ENCODE measurements at regions not wholly inside any gene's neighbourhood (a gene's known extent, or its start where the extent isn't known, plus 50 kb on each side); places are given as distances from the start of the nearest gene placed in this dataset.

DNA sequence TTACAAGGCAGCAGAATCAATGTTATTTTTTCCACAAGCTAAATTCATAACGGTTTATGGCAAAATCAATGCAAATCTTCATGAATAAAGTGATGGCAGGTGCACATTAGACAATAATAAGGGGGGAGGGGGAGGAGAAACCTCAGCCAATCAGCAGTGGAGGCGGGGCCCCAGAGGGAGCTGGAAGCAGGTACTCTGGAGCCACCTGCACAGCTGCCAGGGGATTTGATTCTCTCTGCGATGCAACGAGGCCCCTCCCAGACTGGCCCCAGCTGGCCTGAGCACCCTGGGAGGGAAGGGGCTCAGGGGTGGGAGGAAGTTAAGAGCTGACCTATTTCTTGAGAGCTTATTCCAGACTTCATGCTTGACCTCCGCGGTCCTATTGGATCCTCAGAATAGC is 127.8 kb upstream of the IGSF21 start:
- DNase-seq (ENCODE audit: low read depth in 1 of 2, low spot score in 2 of 2), result no peak
- H3K4me1 ChIP-seq (replicated peaks), result no peaks in the 10 kb centered on the region
- H3K27me3 ChIP-seq (replicated peaks), result no peaks in the 10 kb centered on the region

DNA sequence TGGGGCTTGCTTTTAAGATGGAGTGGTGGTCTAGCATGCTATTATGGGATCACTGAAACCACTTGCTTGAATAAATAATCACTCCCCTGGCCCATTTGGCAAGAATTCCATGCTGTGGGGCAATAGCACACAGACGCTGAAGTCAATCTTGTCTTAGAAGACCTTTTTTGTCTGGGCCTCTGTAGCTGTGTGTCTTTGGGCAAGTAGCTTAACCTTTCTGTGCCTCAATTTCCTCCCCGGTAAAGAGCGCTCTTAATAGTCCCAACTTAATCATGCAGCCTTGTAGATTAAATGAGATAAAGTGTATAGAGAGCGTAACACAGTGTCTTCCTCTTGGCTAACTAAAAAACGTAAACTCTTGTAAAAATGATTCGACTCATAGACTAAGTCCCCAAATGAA is 125.4 kb upstream of the IGSF21 start:
- no peaks in the 10 kb centered on the region for H3K9me3 ChIP-seq (replicated peaks)
- H3K27me3 ChIP-seq (replicated peaks), result peaks cover 2% of the 10 kb centered on the region; the same call in 1 of the 2 replicates
- H3K4me3 ChIP-seq, result no peak overlapping the region
- H3K36me3 ChIP-seq, result no peaks in the 10 kb centered on the region
- no peak for DNase-seq (ENCODE audit: low read depth in 1 of 2, low spot score in 2 of 2)
- H3K27ac ChIP-seq, result no peak overlapping the region
- no peaks in the 10 kb centered on the region for H3K4me1 ChIP-seq (replicated peaks)

More for the DNA sequence above, 127.8 kb upstream of the IGSF21 start:
- Histone ChIP-seq H3K9me3 (replicated peaks) (no peaks in the 10 kb centered on the region), H3K36me3 (no peaks in the 10 kb centered on the region), H3K4me3 (no peak overlapping the region), H3K27ac (no peak overlapping the region)

- Histone ChIP-seq H3K27me3 (replicated peaks) (peaks cover 2% of the 10 kb centered on the region; the same call in 1 of the 2 replicates), H3K9me3 (replicated peaks) (no peaks in the 10 kb centered on the region), H3K4me1 (replicated peaks) (no peaks in the 10 kb centered on the region), H3K4me3 (no peak overlapping the region), H3K36me3 (no peaks in the 10 kb centered on the region), H3K27ac (no peak overlapping the region)
- DNase-seq (ENCODE audit: low read depth in 1 of 2, low spot score in 2 of 2), result peak in 1 of 2 experiments; percentile 3
Measured at GRCh38 chr1:17984583-17984982, 123.0 kb upstream of the IGSF21 start.

DNA sequence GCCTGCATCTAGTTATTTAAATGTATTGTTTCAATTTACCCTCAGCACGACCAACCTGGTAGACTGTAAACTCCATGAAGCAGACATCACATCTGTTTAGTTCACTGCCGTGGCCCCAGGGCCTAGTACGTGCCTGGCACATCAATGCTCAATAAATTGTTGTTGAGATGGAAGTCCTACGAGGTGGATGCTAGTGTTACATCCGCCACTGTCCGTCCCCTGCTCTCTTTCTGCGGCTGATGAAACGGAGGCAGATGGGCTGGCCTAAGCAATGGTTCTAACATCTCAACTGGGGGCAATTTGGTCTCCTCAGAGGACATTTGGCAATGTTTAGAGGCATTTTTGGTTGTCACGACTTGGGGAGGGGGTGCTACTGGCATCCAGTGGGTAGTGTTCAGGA is 121.4 kb upstream of the IGSF21 start:
- no peak for DNase-seq (ENCODE audit: low read depth in 1 of 2, low spot score in 2 of 2)
- Histone ChIP-seq H3K27ac (no peak overlapping the region), H3K9me3 (replicated peaks) (no peaks in the 10 kb centered on the region), H3K4me3 (no peak overlapping the region), H3K27me3 (replicated peaks) (peaks cover 2% of the 10 kb centered on the region; the same call in 1 of the 2 replicates), H3K36me3 (no peaks in the 10 kb centered on the region), H3K4me1 (replicated peaks) (no peaks in the 10 kb centered on the region)

GRCh38 chr1:17990401-17990800 is 117.2 kb upstream of the IGSF21 start:
- Histone ChIP-seq H3K36me3 (no peaks in the 10 kb centered on the region), H3K4me3 (no peak overlapping the region), H3K27ac (no peak overlapping the region), H3K27me3 (replicated peaks) (peaks cover 5% of the 10 kb centered on the region), H3K9me3 (replicated peaks) (no peaks in the 10 kb centered on the region), H3K4me1 (replicated peaks) (no peaks in the 10 kb centered on the region)
- DNase-seq (ENCODE audit: low read depth in 1 of 2, low spot score in 2 of 2), result no peak

DNA sequence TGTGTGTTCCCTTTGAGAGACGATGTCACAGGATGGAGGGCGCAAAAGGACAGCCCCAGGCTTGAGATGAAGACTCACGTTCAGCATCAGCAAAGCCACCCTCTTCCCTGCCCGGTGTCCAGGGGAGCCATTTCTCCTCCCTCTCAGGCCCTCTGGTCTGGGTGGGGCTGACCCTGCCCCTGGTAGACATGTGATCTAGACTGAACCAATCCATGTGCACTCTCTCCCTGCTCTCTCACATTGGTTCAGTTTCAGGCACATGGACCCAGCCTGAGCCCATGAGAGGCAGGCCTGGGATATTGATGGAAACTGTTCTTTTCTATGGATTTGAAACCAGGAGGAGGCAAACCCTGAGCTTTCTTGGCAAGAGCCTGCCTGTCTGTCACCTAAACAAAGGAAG is 115.6 kb upstream of the IGSF21 start:
- H3K4me1 ChIP-seq (replicated peaks), result no peaks in the 10 kb centered on the region
- H3K9me3 ChIP-seq (replicated peaks), result no peaks in the 10 kb centered on the region
- H3K4me3 ChIP-seq, result no peak overlapping the region
- H3K36me3 ChIP-seq, result no peaks in the 10 kb centered on the region
- peaks cover 5% of the 10 kb centered on the region; the same call in 1 of the 2 replicates for H3K27me3 ChIP-seq (replicated peaks)
- no peak for DNase-seq (ENCODE audit: low read depth in 1 of 2, low spot score in 2 of 2)
- H3K27ac ChIP-seq, result no peak overlapping the region

DNA sequence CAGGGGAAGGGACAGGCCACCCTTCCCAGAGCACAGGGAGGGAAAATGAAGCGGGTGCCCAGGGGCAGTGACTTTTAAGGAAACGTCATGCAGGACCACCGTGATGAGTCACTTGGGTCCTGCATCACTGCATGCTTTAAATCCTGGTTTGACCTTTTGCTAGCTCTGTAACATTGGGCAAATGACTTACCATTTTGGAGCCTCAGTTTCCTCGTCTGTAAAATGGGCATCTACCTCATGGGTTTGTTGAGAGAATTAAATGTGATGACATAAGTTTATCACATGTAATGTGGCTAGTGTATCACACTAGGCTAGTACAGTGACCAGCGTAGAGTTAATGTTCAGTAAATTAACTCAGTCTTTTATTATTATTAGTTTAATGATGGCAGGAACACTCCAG is 114.8 kb upstream of the IGSF21 start:
- H3K4me1 ChIP-seq (replicated peaks), result no peaks in the 10 kb centered on the region
- DNase-seq (ENCODE audit: low read depth in 1 of 2, low spot score in 2 of 2), result no peak
- no peaks in the 10 kb centered on the region for H3K36me3 ChIP-seq
- H3K27me3 ChIP-seq (replicated peaks), result peaks cover 5% of the 10 kb centered on the region; the same call in 1 of the 2 replicates
- no peak overlapping the region for H3K4me3 ChIP-seq
- H3K9me3 ChIP-seq (replicated peaks), result no peaks in the 10 kb centered on the region
- H3K27ac ChIP-seq, result no peak overlapping the region

DNA sequence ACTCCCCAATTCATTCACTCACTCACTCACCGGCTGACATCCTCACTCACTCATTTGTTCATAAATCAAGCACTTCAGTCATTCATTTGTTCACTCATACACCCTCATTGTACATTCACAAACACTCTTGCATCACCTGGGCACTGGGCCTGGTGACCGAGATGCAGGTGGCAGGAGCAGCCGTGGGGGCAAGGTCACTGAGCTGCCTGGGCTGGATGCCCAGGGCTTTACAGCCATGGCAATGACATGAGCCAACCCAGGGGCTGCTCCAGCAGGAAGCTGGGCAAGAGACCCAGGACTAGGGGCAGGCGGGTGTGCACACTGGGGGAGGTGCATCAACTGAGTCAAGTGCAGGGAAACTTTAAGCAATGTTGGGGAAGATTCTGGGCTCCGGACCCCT is 113.6 kb upstream of the IGSF21 start:
- no peak for DNase-seq (ENCODE audit: low read depth in 1 of 2, low spot score in 2 of 2)
- Histone ChIP-seq H3K27ac (no peak overlapping the region), H3K4me1 (replicated peaks) (no peaks in the 10 kb centered on the region), H3K36me3 (no peaks in the 10 kb centered on the region), H3K4me3 (no peak overlapping the region), H3K27me3 (replicated peaks) (peaks cover 5% of the 10 kb centered on the region; the same call in 1 of the 2 replicates), H3K9me3 (replicated peaks) (no peaks in the 10 kb centered on the region)

- no peak overlapping the region for H3K27ac ChIP-seq
- H3K4me3 ChIP-seq, result no peak overlapping the region
- peaks cover 5% of the 10 kb centered on the region; the same call in 1 of the 2 replicates for H3K27me3 ChIP-seq (replicated peaks)
- no peaks in the 10 kb centered on the region for H3K9me3 ChIP-seq (replicated peaks)
- DNase-seq (ENCODE audit: low read depth in 1 of 2, low spot score in 2 of 2), result no peak
- H3K4me1 ChIP-seq (replicated peaks), result no peaks in the 10 kb centered on the region
- H3K36me3 ChIP-seq, result no peaks in the 10 kb centered on the region
Measured at GRCh38 chr1:17995480-17995879, 112.1 kb upstream of the IGSF21 start.

- Histone ChIP-seq H3K27ac (no peak overlapping the region), H3K36me3 (no peaks in the 10 kb centered on the region), H3K27me3 (replicated peaks) (peaks cover 5% of the 10 kb centered on the region; the same call in 1 of the 2 replicates), H3K4me3 (no peak overlapping the region), H3K4me1 (replicated peaks) (no peaks in the 10 kb centered on the region), H3K9me3 (replicated peaks) (no peaks in the 10 kb centered on the region)
- DNase-seq (ENCODE audit: low read depth in 1 of 2, low spot score in 2 of 2), result no peak
Measured at GRCh38 chr1:17998889-17999288, 108.7 kb upstream of the IGSF21 start.

DNA sequence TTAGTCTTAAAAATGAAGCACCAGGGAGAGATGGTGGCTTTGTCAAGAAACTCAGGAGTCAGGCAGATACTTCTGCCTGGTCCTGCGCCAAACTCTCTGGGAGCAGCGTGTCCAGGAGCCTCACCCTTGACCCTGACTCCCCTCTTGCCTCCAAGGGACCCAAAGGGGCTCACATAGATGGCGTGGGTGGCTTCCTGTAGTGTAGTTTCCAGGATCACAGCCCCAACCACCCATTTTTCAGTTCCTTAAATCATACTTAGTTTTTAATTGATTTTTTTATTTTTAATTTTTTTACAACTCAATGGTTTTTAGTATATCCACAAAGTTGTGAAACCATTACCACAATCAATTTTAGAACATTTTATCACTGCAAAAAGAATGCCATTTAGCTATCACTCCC is 107.7 kb upstream of the IGSF21 start:
- H3K4me3 ChIP-seq, result no peak overlapping the region

GRCh38 chr1:18001725-18002124 is 105.9 kb upstream of the IGSF21 start:
- no peak for DNase-seq (ENCODE audit: low read depth in 1 of 2, low spot score in 2 of 2)
- Histone ChIP-seq H3K36me3 (no peaks in the 10 kb centered on the region), H3K9me3 (replicated peaks) (no peaks in the 10 kb centered on the region), H3K4me3 (no peak overlapping the region), H3K27me3 (replicated peaks) (no peaks in the 10 kb centered on the region; the same call in 1 of the 2 replicates), H3K27ac (no peak overlapping the region), H3K4me1 (replicated peaks) (no peaks in the 10 kb centered on the region)

More for the DNA sequence above, 107.7 kb upstream of the IGSF21 start:
- no peak for DNase-seq (ENCODE audit: low read depth in 1 of 2, low spot score in 2 of 2)
- Histone ChIP-seq H3K27me3 (replicated peaks) (peaks cover 5% of the 10 kb centered on the region; the same call in 1 of the 2 replicates), H3K36me3 (no peaks in the 10 kb centered on the region), H3K9me3 (replicated peaks) (no peaks in the 10 kb centered on the region), H3K27ac (no peak overlapping the region), H3K4me1 (replicated peaks) (no peaks in the 10 kb centered on the region)

- DNase-seq (ENCODE audit: low read depth in 1 of 2, low spot score in 2 of 2), result no peak
- no peaks in the 10 kb centered on the region for H3K4me1 ChIP-seq (replicated peaks)
- no peak overlapping the region for H3K4me3 ChIP-seq
- no peaks in the 10 kb centered on the region for H3K9me3 ChIP-seq (replicated peaks)
- H3K27ac ChIP-seq, result no peak overlapping the region
- no peaks in the 10 kb centered on the region for H3K27me3 ChIP-seq (replicated peaks)
- H3K36me3 ChIP-seq, result no peaks in the 10 kb centered on the region
Measured at GRCh38 chr1:18004278-18004677, 103.3 kb upstream of the IGSF21 start.

DNA sequence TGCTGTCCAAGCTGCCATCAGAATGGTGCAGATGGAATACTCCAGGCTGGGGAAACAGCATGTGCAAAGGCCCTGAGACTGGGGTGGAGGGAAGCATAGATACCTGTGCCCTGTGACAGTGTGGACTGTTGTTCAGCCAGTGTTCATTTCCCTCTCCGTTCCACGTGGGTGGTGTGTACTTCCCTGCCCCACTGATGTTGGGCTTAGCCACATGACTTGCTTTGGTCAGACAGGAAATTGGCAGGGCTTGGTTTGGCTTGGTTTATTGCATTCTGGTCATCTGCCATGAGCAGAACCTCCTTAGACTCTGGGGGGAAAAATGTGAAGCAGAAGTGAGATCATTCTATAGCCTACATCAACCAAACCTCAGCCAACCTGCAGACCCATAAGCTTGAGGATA is 102.4 kb upstream of the IGSF21 start:
- no peak overlapping the region for H3K4me3 ChIP-seq
- H3K36me3 ChIP-seq, result no peaks in the 10 kb centered on the region
- H3K27me3 ChIP-seq (replicated peaks), result no peaks in the 10 kb centered on the region
- no peak overlapping the region for H3K27ac ChIP-seq
- no peaks in the 10 kb centered on the region for H3K9me3 ChIP-seq (replicated peaks)
- no peaks in the 10 kb centered on the region for H3K4me1 ChIP-seq (replicated peaks)
- no peak for DNase-seq (ENCODE audit: low read depth in 1 of 2, low spot score in 2 of 2)

GRCh38 chr1:18007391-18008041 is 100.1 kb upstream of the IGSF21 start:
- Histone ChIP-seq H3K4me3 (no peak overlapping the region), H3K27ac (no peak overlapping the region), H3K9me3 (replicated peaks) (no peaks in the 10 kb centered on the region; the same call in 1 of the 2 replicates), H3K27me3 (replicated peaks) (no peaks in the 10 kb centered on the region), H3K36me3 (no peaks in the 10 kb centered on the region), H3K4me1 (replicated peaks) (no peaks in the 10 kb centered on the region)
- no peak for DNase-seq (ENCODE audit: low read depth in 1 of 2, low spot score in 2 of 2)

Data from SJSA1 (cell line).